Muscle layer of duodenum (tissue), 2 donors: ENCODE measurements at regions not wholly inside any gene's neighbourhood (a gene's known extent, or its start where the extent isn't known, plus 50 kb on each side); places are given as distances from the start of the nearest gene placed in this dataset.

Experiments used
- H3K27ac ChIP-seq: one replicate; pipeline ENCODE4 v1.7.0; 2013; ENCODE audit warnings: mild to moderate bottlenecking, low read length
- H3K27me3 ChIP-seq: one replicate; pipeline ENCODE4 v1.7.0; 2013; ENCODE audit warnings: low read depth, mild to moderate bottlenecking, control low read depth, low read length
- H3K36me3 ChIP-seq, 2 donors: one replicate each; pipeline ENCODE4 v1.7.0; 2013; ENCODE audit warnings: low read length in 2 of 2, control low read depth in 1 of 2, mild to moderate bottlenecking in 1 of 2; ENCODE audit not compliant: insufficient read depth in 2 of 2, control insufficient read depth in 1 of 2
- H3K4me1 ChIP-seq, 2 donors: one replicate each; pipeline ENCODE4 v1.7.0; 2013; ENCODE audit warnings: low read length in 2 of 2, mild to moderate bottlenecking in 2 of 2, control low read depth in 1 of 2, moderate library complexity in 1 of 2; ENCODE audit not compliant: insufficient read depth in 2 of 2, control insufficient read depth in 1 of 2
- H3K4me3 ChIP-seq, 2 donors: one replicate each; pipeline ENCODE4 v1.7.0; 2013; ENCODE audit warnings: low read length in 2 of 2, low read depth in 1 of 2, mild to moderate bottlenecking in 1 of 2
- H3K9me3 ChIP-seq, 2 donors: one replicate each; pipeline ENCODE4 v1.7.0; 2013; ENCODE audit warnings: low read length in 2 of 2, control low read depth in 1 of 2, mild to moderate bottlenecking in 1 of 2; ENCODE audit not compliant: control insufficient read depth in 1 of 2
- donor health status: healthy.

DNA sequence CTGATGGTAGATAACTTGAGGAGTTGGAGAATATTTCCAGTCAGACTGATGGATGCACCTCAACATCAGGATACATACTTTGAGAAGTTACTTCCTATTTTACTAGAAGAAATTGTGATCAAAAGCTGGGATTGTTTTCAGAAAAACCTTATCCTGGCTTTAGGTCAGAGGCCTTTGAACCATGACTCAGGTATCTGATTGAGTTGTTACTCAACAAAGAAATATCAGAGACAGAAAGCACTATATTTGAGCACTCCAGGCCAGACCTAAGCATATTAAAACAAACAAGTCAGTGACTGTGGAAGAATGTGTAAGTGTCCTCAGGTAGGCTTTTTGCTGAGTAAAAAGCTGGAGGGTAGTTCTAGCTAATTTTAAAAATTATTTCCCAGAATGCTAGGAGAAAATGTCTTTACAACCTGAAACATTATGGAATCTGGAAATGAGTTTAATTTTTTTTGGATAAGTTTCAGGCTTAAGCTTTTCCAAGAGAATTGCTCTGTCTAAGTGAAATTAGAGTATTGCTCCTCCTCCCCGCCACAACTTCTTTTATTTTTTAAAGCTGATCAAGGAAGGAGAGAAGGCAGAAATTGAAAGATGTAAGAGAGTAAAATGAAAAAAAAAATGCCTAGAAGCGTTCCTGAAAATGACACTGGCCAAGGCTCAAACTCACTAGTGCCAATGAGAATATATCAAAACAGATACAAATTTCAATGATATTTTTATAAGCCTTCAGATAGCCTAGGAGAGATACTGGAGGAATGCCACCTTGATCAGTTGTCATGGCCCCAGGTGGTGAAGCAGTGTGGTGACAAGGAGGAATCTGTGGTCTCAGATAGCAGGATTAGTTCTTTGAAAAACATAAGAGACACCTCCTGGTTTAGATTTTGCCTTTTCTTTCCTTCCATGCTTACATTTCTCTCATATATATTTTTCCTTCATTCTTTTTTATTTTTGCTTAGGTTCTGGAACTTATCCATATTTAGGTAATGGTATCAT lies 790.3 kb downstream of the TMTC2 start:
- Histone ChIP-seq H3K27me3 (no peaks in the 10 kb centered on the region), H3K9me3 (no peaks in the 10 kb centered on the region), H3K27ac (no peak overlapping the region), H3K4me3 (no peak overlapping the region), H3K36me3 (no peaks in the 10 kb centered on the region), H3K4me1 (no peaks in the 10 kb centered on the region)

DNA sequence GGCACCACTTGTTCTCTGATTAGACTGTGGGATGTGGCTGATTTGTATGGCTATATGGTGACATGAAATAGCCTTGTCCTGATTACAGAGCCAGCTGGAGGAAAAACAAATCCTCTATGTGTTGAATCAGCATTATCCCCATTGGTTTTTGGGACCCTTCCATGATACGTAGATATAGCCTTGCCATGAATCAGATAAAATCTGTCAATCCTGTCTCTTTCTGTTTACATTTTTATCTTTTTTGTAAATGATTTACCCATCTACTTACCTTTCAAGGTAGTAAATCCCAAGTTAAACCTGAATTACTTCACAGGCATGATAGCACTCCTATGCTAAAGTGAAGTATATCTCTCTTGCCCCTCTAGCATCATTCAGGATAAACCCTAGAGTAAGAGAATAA lies 789.3 kb downstream of the TMTC2 start:
- Histone ChIP-seq H3K4me1 (no peaks in the 10 kb centered on the region), H3K9me3 (no peaks in the 10 kb centered on the region), H3K36me3 (no peaks in the 10 kb centered on the region), H3K27me3 (no peaks in the 10 kb centered on the region), H3K27ac (no peak overlapping the region), H3K4me3 (no peak overlapping the region)

GRCh38 chr12:83474369-83474768 lies 787.7 kb downstream of the TMTC2 start:
- Histone ChIP-seq H3K4me1 (no peaks in the 10 kb centered on the region), H3K27me3 (no peaks in the 10 kb centered on the region), H3K9me3 (no peaks in the 10 kb centered on the region), H3K36me3 (no peaks in the 10 kb centered on the region), H3K4me3 (no peak overlapping the region), H3K27ac (no peak overlapping the region)

DNA sequence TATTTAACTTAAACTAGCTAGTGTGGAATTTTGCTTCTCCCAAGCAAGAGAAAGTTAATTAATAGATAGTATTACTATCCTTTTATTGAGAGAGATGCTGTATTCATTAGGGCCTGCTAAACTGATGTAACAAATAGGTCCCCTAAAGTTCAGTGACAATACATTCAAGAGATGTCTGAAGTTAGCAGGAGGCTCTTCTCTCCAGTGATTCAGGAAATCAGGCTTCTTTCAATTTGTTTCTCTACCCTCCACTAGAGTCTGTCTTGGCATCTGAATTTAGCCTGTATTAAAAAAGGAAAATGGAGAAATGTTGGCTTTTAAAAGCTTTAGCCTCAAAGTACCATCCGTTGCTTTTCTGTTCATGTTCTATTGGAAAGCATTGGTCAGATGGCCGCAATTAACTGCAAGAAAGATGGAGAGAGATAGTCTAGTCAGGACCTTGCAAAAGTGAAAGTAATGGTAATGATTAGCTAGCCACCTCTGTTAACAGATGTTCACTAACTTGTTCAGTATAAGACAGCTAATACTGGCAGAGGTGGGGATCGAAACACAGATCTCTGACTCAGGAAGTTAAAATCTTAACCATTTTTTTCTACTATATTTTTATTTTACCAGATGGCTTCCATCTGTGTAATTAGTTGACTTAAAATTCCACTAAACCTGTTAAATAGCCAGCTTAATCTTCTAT lies 786.8 kb downstream of the TMTC2 start:
- Histone ChIP-seq H3K27ac (no peak overlapping the region), H3K4me1 (no peaks in the 10 kb centered on the region), H3K9me3 (no peaks in the 10 kb centered on the region), H3K27me3 (no peaks in the 10 kb centered on the region), H3K4me3 (no peak overlapping the region), H3K36me3 (no peaks in the 10 kb centered on the region)

DNA sequence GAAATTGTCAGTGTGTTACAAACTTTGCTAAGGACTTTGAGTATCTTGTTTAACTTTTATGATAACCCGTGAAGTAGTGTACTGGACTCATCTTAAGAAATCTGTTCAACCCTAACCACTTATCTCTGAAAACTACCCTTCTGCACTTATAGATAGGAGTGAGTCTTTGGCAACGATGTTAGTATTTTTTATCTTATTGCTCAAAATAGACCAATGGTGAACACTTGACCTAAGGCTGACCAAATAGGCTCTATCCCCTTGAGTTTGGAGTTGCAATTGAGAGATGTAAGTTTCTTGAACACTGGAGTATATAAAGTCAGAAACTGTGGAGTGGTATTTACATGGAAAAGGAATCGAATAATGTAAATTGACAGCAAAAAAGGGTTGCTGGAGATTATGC lies 786.1 kb downstream of the TMTC2 start:
- Histone ChIP-seq H3K9me3 (no peaks in the 10 kb centered on the region), H3K4me3 (no peak overlapping the region), H3K36me3 (no peaks in the 10 kb centered on the region), H3K27ac (no peak overlapping the region), H3K27me3 (no peaks in the 10 kb centered on the region), H3K4me1 (no peaks in the 10 kb centered on the region)

DNA sequence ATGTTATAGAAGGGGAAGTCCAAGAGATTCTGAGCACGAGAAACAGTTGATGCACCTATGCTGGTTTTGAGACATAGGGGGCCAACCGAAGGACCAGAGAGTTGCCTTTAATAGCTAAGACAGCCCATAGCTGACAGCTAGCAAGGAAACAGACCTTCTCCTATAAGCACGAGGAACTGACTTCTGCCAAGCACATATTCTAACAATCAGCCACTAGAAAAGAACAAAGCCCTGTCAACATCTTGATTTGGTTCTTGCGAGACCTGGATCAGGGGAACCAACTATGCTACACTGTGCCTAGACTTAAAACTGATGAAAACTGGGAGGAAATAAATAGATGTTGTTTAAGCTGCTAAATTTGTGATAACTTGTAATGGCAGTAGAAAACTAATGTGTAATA lies 785.6 kb downstream of the TMTC2 start:
- H3K36me3 ChIP-seq = no peaks in the 10 kb centered on the region
- H3K27ac ChIP-seq = no peak overlapping the region
- no peaks in the 10 kb centered on the region for H3K27me3 ChIP-seq
- no peaks in the 10 kb centered on the region for H3K9me3 ChIP-seq
- H3K4me1 ChIP-seq = no peaks in the 10 kb centered on the region
- no peak overlapping the region for H3K4me3 ChIP-seq

- H3K4me3 ChIP-seq = no peak overlapping the region
- H3K9me3 ChIP-seq = no peaks in the 10 kb centered on the region
- no peak overlapping the region for H3K27ac ChIP-seq
- no peaks in the 10 kb centered on the region for H3K27me3 ChIP-seq
- H3K36me3 ChIP-seq = no peaks in the 10 kb centered on the region
- H3K4me1 ChIP-seq = no peaks in the 10 kb centered on the region
Measured at GRCh38 chr12:83471341-83471740, 784.6 kb downstream of the TMTC2 start.

- no peaks in the 10 kb centered on the region for H3K27me3 ChIP-seq
- H3K27ac ChIP-seq = no peak overlapping the region
- H3K9me3 ChIP-seq = no peaks in the 10 kb centered on the region
- H3K4me3 ChIP-seq = no peak overlapping the region
- H3K4me1 ChIP-seq = no peaks in the 10 kb centered on the region
- no peaks in the 10 kb centered on the region for H3K36me3 ChIP-seq
Measured at GRCh38 chr12:83470749-83471148, 784.0 kb downstream of the TMTC2 start.

DNA sequence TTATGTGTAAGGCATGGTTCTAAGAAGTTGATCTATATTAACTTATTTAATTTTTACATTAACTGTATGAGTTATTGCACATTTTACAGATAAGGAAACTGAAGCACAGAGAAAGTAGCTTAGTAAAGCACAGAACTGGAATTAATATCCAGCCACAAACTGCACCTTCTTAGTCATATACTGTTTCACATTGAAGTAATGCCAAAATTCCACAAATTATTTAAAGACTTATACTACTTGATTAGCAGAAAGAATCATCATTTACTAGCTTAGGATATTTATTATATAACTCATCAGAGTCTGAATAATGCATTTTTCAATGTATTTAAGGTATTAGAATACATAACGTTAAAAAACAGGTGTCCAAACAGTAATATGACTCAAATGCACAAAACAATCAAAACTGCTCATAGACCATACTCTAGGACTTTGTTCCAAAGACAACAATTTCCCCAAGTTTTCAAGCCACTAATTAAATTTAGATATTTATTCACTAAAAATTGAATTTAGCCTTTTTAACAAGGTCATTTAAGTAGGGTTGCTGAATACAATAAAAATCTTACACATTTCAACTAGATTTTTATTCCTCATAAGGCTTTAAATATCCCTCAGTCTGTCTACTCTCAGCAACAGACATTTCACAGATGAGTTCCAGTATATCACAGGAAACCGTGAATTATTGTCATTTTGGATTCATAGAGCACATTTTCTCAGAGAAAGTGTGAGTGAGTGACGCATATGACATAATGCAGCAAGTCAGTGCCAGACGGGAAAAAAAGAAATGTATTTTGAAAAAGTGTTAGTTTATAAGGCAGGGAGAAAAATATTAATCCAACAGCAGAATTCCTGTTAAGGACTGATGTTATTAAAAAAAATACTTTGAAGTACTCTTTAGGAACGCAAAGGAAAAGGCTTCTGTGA lies 782.5 kb downstream of the TMTC2 start:
- no peaks in the 10 kb centered on the region for H3K9me3 ChIP-seq
- no peak overlapping the region for H3K4me3 ChIP-seq
- no peaks in the 10 kb centered on the region for H3K27me3 ChIP-seq
- H3K36me3 ChIP-seq = no peaks in the 10 kb centered on the region
- H3K27ac ChIP-seq = no peak overlapping the region
- H3K4me1 ChIP-seq = no peaks in the 10 kb centered on the region

- Histone ChIP-seq H3K4me3 (no peak overlapping the region), H3K27ac (no peak overlapping the region), H3K36me3 (no peaks in the 10 kb centered on the region), H3K4me1 (no peaks in the 10 kb centered on the region), H3K27me3 (no peaks in the 10 kb centered on the region), H3K9me3 (no peaks in the 10 kb centered on the region)
Measured at GRCh38 chr12:83465632-83466031, 778.9 kb downstream of the TMTC2 start.

DNA sequence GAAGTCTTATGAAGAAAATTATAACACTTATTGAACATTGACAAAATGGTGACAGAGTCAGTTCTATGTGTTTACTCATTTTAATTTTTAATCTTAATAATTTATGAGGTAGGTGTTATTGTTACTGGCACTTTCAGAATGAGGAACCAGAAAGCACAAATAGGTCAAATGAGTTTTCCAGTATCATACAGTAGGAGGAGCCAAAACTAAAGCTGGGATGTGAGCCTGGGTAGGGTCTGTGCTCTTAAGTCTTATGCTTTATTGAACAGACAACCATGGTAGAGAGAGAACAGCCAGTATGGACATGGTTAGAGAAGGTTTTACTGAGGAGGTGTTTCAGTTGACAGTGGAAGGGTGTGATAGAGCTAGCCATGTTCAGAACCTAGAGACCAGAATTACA lies 775.7 kb downstream of the TMTC2 start:
- H3K27ac ChIP-seq = no peak overlapping the region
- H3K4me3 ChIP-seq = no peak overlapping the region
- no peaks in the 10 kb centered on the region for H3K27me3 ChIP-seq
- H3K4me1 ChIP-seq = no peaks in the 10 kb centered on the region
- no peaks in the 10 kb centered on the region for H3K36me3 ChIP-seq
- H3K9me3 ChIP-seq = no peaks in the 10 kb centered on the region
